Cardiac septum (tissue), 1 donor: ENCODE measurements at regions not wholly inside any gene's neighbourhood (a gene's known extent, or its start where the extent isn't known, plus 50 kb on each side); places are given as distances from the start of the nearest gene placed in this dataset.
"Not testable (repeated sequence)": the region's sequence is repeated elsewhere in the genome, so short reads cannot be mapped to it uniquely, and the experiment has no call there.

Source experiments
- DNase-seq: peaks from one replicate; pipeline ENCODE4 v3.0.0-alpha.2; 2020; ENCODE audit warnings: low spot score
- intact Hi-C: fragments of 100-400 bp; cut with DNase I; formaldehyde crosslinking; loops from one replicate; pipeline ENCODE4 v1.14.0; 2022
- donor health status: DM: no; HTN: no; CAD: no.

- intact Hi-C loops = no loop called here
- DNase-seq = no peak
Measured at GRCh38 chr6:74892091-74892490, 313.8 kb downstream of the COL12A1 start.

GRCh38 chr6:74891349-74891831 lies 314.5 kb downstream of the COL12A1 start:
- intact Hi-C loops = no loop called here
- DNase-seq = no peak

GRCh38 chr6:74889635-74890034 lies 316.2 kb downstream of the COL12A1 start:
- intact Hi-C loops = no loop called here
- no peak for DNase-seq

GRCh38 chr6:74888741-74889140 lies 317.1 kb downstream of the COL12A1 start:
- intact Hi-C loops = not testable (repeated sequence)

GRCh38 chr6:74879976-74880375 lies 325.9 kb downstream of the COL12A1 start:
- intact Hi-C loops = no loop called here

More at GRCh38 chr6:74888741-74889140, 317.1 kb downstream of the COL12A1 start:
- not testable (repeated sequence) for DNase-seq

GRCh38 chr6:74879234-74879633 lies 326.6 kb downstream of the COL12A1 start:
- intact Hi-C loops = no loop called here

More at GRCh38 chr6:74879976-74880375, 325.9 kb downstream of the COL12A1 start:
- no peak for DNase-seq

GRCh38 chr6:74875193-74875592 lies 330.7 kb downstream of the COL12A1 start:
- intact Hi-C loops = no loop called here
- DNase-seq = no peak

More at GRCh38 chr6:74879234-74879633, 326.6 kb downstream of the COL12A1 start:
- DNase-seq = no peak

GRCh38 chr6:74872754-74873476 lies 332.9 kb downstream of the COL12A1 start:
- DNase-seq = no peak
- intact Hi-C loops = no loop called here

- intact Hi-C loops = no loop called here
Measured at GRCh38 chr6:74871757-74872156, 334.1 kb downstream of the COL12A1 start.

GRCh38 chr6:74870403-74870802 lies 335.4 kb downstream of the COL12A1 start:
- no peak for DNase-seq
- intact Hi-C loops = no loop called here

More at GRCh38 chr6:74871757-74872156, 334.1 kb downstream of the COL12A1 start:
- no peak for DNase-seq

- DNase-seq = no peak
- intact Hi-C loops = no loop called here
Measured at GRCh38 chr6:74867291-74867690, 338.6 kb downstream of the COL12A1 start.

- no peak for DNase-seq
- intact Hi-C loops = no loop called here
Measured at GRCh38 chr6:74863968-74864367, 341.9 kb downstream of the COL12A1 start.

GRCh38 chr6:74860456-74860855 lies 345.4 kb downstream of the COL12A1 start:
- intact Hi-C loops = no loop called here
- no peak for DNase-seq

GRCh38 chr6:74857157-74857556 lies 348.7 kb downstream of the COL12A1 start:
- no peak for DNase-seq
- intact Hi-C loops = no loop called here

GRCh38 chr6:74853991-74854390 lies 351.9 kb downstream of the COL12A1 start:
- intact Hi-C loops = no loop called here
- no peak for DNase-seq

- intact Hi-C loops = no loop called here
- DNase-seq = no peak
Measured at GRCh38 chr6:74851596-74851995, 354.3 kb downstream of the COL12A1 start.

GRCh38 chr6:74840953-74841352 lies 364.9 kb downstream of the COL12A1 start:
- no peak for DNase-seq
- intact Hi-C loops = no loop called here

GRCh38 chr6:74834967-74835366 lies 370.9 kb downstream of the COL12A1 start:
- DNase-seq = no peak
- intact Hi-C loops = no loop called here

GRCh38 chr6:74826263-74826662 lies 379.6 kb downstream of the COL12A1 start:
- intact Hi-C loops = loop anchor here (10.0 kb wide), 1 partner anchor 379 kb away; the partner anchor contains the start of gene COL12A1
- DNase-seq = no peak

GRCh38 chr6:74814440-74814839 lies 391.4 kb downstream of the COL12A1 start:
- intact Hi-C loops = no loop called here
- DNase-seq = no peak

GRCh38 chr6:74807674-74808073 lies 398.2 kb downstream of the COL12A1 start:
- no peak for DNase-seq
- intact Hi-C loops = no loop called here
